Keratinocyte (primary cell): ENCODE measurements at regions not wholly inside any gene's neighbourhood (a gene's known extent, or its start where the extent isn't known, plus 50 kb on each side); places are given as distances from the start of the nearest gene placed in this dataset.

ENCODE experiments used
- DNase-seq: peaks from one replicate; pipeline ENCODE4 v3.0.0-alpha.2; 2011; ENCODE audit warnings: low read depth, missing footprints, low spot score
- FAIRE-seq: peaks from 2 replicates; lab custom pipeline; 2011; peaks lifted over from hg19 to GRCh38; lab: Jason Lieb, UNC
- H2AFZ ChIP-seq: 2 replicates; pipeline ENCODE4 v1.6.0; 2012; ENCODE audit warnings: low read length, control low read depth, inconsistent platforms; ENCODE audit not compliant: control insufficient read depth
- H3K27ac ChIP-seq: 2 replicates; pipeline ENCODE4 v1.5.1; 2011; ENCODE audit warnings: low read length; ENCODE audit not compliant: control insufficient read depth, insufficient read depth
- H3K27me3 ChIP-seq: 3 replicates; pipeline ENCODE4 v1.6.0; 2011; ENCODE audit warnings: low read length; ENCODE audit not compliant: control insufficient read depth, insufficient read depth; ENCODE audit errors: extremely low read depth
- H3K36me3 ChIP-seq, 2 experiments: 2 replicates in 1 of 2; 3 replicates in 1 of 2; pipeline ENCODE4 v1.5.1; 2011; ENCODE audit warnings: low read length in 2 of 2, mild to moderate bottlenecking in 1 of 2; ENCODE audit not compliant: control insufficient read depth in 2 of 2, insufficient read depth in 2 of 2; ENCODE audit errors: extremely low read depth in 1 of 2
- H3K4me1 ChIP-seq: 3 replicates; pipeline ENCODE4 v1.5.1; 2011; ENCODE audit warnings: low read length; ENCODE audit not compliant: control insufficient read depth, insufficient read depth; ENCODE audit errors: extremely low read depth
- H3K4me2 ChIP-seq: 3 replicates; pipeline ENCODE4 v1.6.0; 2011; ENCODE audit warnings: low read depth, low read length; ENCODE audit not compliant: control insufficient read depth, insufficient read depth; ENCODE audit errors: extremely low read depth
- H3K4me3 ChIP-seq, 3 experiments: fragments of 200-600 bp in 1 of 3; sonication (generic) in 1 of 3; 2 replicates in 2 of 3; 3 replicates in 1 of 3; pipeline ENCODE4 v1.5.1; 2011 to 2016; ENCODE audit warnings: low read length in 3 of 3, mild to moderate bottlenecking in 3 of 3, control low read depth in 2 of 3, inconsistent platforms in 1 of 3, low read depth in 1 of 3, mixed read lengths in 1 of 3, mixed run types in 1 of 3, moderate library complexity in 1 of 3; ENCODE audit not compliant: control insufficient read depth in 2 of 3, insufficient read depth in 2 of 3; ENCODE audit errors: extremely low read depth in 1 of 3
- H3K79me2 ChIP-seq: 2 replicates; pipeline ENCODE4 v1.6.0; 2012; ENCODE audit warnings: low read length; ENCODE audit not compliant: control insufficient read depth, insufficient read depth
- H3K9ac ChIP-seq: 3 replicates; pipeline ENCODE4 v1.6.0; 2011; ENCODE audit warnings: low read length; ENCODE audit not compliant: control insufficient read depth, insufficient read depth; ENCODE audit errors: extremely low read depth
- H3K9me1 ChIP-seq: 3 replicates; pipeline ENCODE4 v1.6.0; 2011; ENCODE audit warnings: low read length; ENCODE audit not compliant: control insufficient read depth, insufficient read depth; ENCODE audit errors: extremely low read depth
- H3K9me3 ChIP-seq: 2 replicates; pipeline ENCODE4 v1.5.1; 2012; ENCODE audit warnings: low read depth, low read length; ENCODE audit not compliant: control insufficient read depth
- H4K20me1 ChIP-seq: 3 replicates; pipeline ENCODE4 v1.6.0; 2011; ENCODE audit warnings: low read length; ENCODE audit not compliant: control insufficient read depth, insufficient read depth; ENCODE audit errors: extremely low read depth
- CTCF ChIP-seq, 3 experiments: IDR thresholded peaks in 1 of 3; conservative IDR thresholded peaks in 1 of 3; optimal IDR thresholded peaks in 1 of 3; 2 replicates in 2 of 3; 3 replicates in 1 of 3; pipeline versions ENCODE3 to v1.5.1; 2011; ENCODE audit warnings: low read length in 3 of 3, mild to moderate bottlenecking in 3 of 3, moderate library complexity in 2 of 3, control low read depth in 1 of 3, inconsistent platforms in 1 of 3; ENCODE audit not compliant: insufficient read depth in 2 of 3; ENCODE audit errors: extremely low read depth in 1 of 3
- EZH2 ChIP-seq: IDR thresholded peaks from one replicate; pipeline ENCODE4 v1.6.1; 2012; ENCODE audit warnings: inconsistent platforms, mild to moderate bottlenecking, low read length, moderate library complexity
- dilution Hi-C: fragments of 300-500 bp; cut with MboI; formaldehyde crosslinking; loops from one replicate; pipeline ENCODE4 v1.7.0; 2020; ENCODE audit warnings: low sequenced_read_pairs; ENCODE audit not compliant: extremely low pct_ligation_motif_present

GRCh38 chr1:147826259-147826658 lies 65.9 kb upstream of the GJA5 start:
- no peak overlapping the region for H2AFZ ChIP-seq
- no peaks in the 10 kb centered on the region for H3K9me1 ChIP-seq
- H3K9me3 ChIP-seq: no peaks in the 10 kb centered on the region
- H3K9ac ChIP-seq: no peak overlapping the region
- no peaks in the 10 kb centered on the region for H4K20me1 ChIP-seq
- H3K27ac ChIP-seq: no peak overlapping the region
- DNase-seq (no peak), FAIRE-seq (no peak)
- H3K27me3 ChIP-seq: no peaks in the 10 kb centered on the region
- dilution Hi-C loops: no loop called here
- TF ChIP-seq CTCF (optimal IDR thresholded peaks at IDR 0.05 in 1 of 3, IDR thresholded peaks at IDR 0.05 in 1 of 3, conservative IDR thresholded peaks at IDR 0.05 in 1 of 3; ENCODE audit: extremely low read depth in 1 of 3, insufficient read depth in 2 of 3, low read length in 3 of 3) (no peak), EZH2 (no peak)
- H3K4me3 ChIP-seq: no peak overlapping the region
- no peaks in the 10 kb centered on the region for H3K4me1 ChIP-seq
- H3K4me2 ChIP-seq: no peak overlapping the region
- no peaks in the 10 kb centered on the region for H3K36me3 ChIP-seq
- no peaks in the 10 kb centered on the region for H3K79me2 ChIP-seq

- Histone ChIP-seq H3K4me2 (no peak overlapping the region), H2AFZ (no peak overlapping the region), H3K4me1 (no peaks in the 10 kb centered on the region), H3K27me3 (no peaks in the 10 kb centered on the region), H3K9me1 (no peaks in the 10 kb centered on the region), H3K4me3 (no peak overlapping the region), H3K9me3 (no peaks in the 10 kb centered on the region), H3K36me3 (no peaks in the 10 kb centered on the region), H3K79me2 (no peaks in the 10 kb centered on the region), H3K9ac (no peak overlapping the region), H4K20me1 (no peaks in the 10 kb centered on the region), H3K27ac (no peak overlapping the region)
- FAIRE-seq: no peak
- TF ChIP-seq EZH2 (no peak), CTCF (optimal IDR thresholded peaks at IDR 0.05 in 1 of 3, IDR thresholded peaks at IDR 0.05 in 1 of 3, conservative IDR thresholded peaks at IDR 0.05 in 1 of 3; ENCODE audit: extremely low read depth in 1 of 3, insufficient read depth in 2 of 3, low read length in 3 of 3) (no peak)
- dilution Hi-C loops: no loop called here
- DNase-seq: no peak
Observed at GRCh38 chr1:147833231-147833860, 69.2 kb upstream of the GJA8 start.
